SK-N-SH (cell line): ENCODE measurements at regions not wholly inside any gene's neighbourhood (a gene's known extent, or its start where the extent isn't known, plus 50 kb on each side); places are given as distances from the start of the nearest gene placed in this dataset.

ENCODE experiments used
- CTCF ChIA-PET: fragments of 300-600, 350-600 bp; formaldehyde crosslinking; extraction: SDS; loops from one replicate; lab custom pipeline; 2021; lab: Yijun Ruan, JAX
- POLR2A ChIA-PET: fragments of 350-600 bp; sonication (Branson Sonifier 250); formaldehyde crosslinking; extraction: SDS; loops from one replicate; lab custom pipeline; 2020; ENCODE audit warnings: antibody characterized with exemption, inconsistent platforms; lab: Yijun Ruan, JAX
- DNase-seq: peaks from one replicate; pipeline ENCODE4 v3.0.0; 2012
- H2AFZ ChIP-seq: fragments of 200-600 bp; sonication (generic); 2 replicates; pipeline ENCODE4 v1.8.1; 2016; ENCODE audit warnings: antibody characterized with exemption, mild to moderate bottlenecking, low read depth
- H3F3A ChIP-seq: fragments of 200-600 bp; sonication (generic); replicated peaks from 2 replicates; pipeline ENCODE3; 2016; ENCODE audit warnings: antibody characterized with exemption, mild to moderate bottlenecking; ENCODE audit not compliant: insufficient read depth
- H3K27ac ChIP-seq, 2 experiments: fragments of 200-500 bp in 1 of 2; fragments of 200-600 bp in 1 of 2; sonication (Bioruptor generic) in 1 of 2; sonication (generic), shearing (Covaris generic) in 1 of 2; 2 replicates each; pipeline versions ENCODE4 v1.5.1 to v1.6.1; 2014 to 2016; ENCODE audit warnings: low read depth in 2 of 2, inconsistent platforms in 1 of 2, low read length in 1 of 2, mild to moderate bottlenecking in 1 of 2, mixed read lengths in 1 of 2
- H3K27me3 ChIP-seq: fragments of 200-600 bp; sonication (generic), shearing (Covaris generic); 2 replicates; pipeline ENCODE4 v1.6.1; 2016; ENCODE audit warnings: mixed run types; ENCODE audit not compliant: insufficient read depth
- H3K36me3 ChIP-seq, 2 experiments: fragments of 200-500 bp in 1 of 2; fragments of 200-600 bp in 1 of 2; sonication (Bioruptor generic) in 1 of 2; sonication (generic) in 1 of 2; replicated peaks in 1 of 2; 2 replicates each; pipeline versions ENCODE3 to v1.5.1; 2014 to 2016; ENCODE audit warnings: low read length in 1 of 2, mild to moderate bottlenecking in 1 of 2; ENCODE audit not compliant: insufficient read depth in 2 of 2, control insufficient read depth in 1 of 2
- H3K4me1 ChIP-seq, 2 experiments: fragments of 200-500 bp in 1 of 2; fragments of 200-600 bp in 1 of 2; sonication (Bioruptor generic) in 1 of 2; sonication (generic), shearing (Covaris generic) in 1 of 2; 2 replicates each; pipeline versions ENCODE4 v1.5.1 to v1.6.1; 2014 to 2016; ENCODE audit warnings: low read depth in 1 of 2, low read length in 1 of 2, mixed run types in 1 of 2; ENCODE audit not compliant: insufficient read depth in 2 of 2, control insufficient read depth in 1 of 2
- H3K4me2 ChIP-seq: fragments of 200-600 bp; sonication (generic), shearing (Covaris generic); 2 replicates; pipeline ENCODE4 v1.6.1; 2017; ENCODE audit warnings: mixed run types
- H3K4me3 ChIP-seq, 2 experiments: fragments of 200-500 bp in 1 of 2; fragments of 200-600 bp in 1 of 2; sonication (Bioruptor generic) in 1 of 2; sonication (generic), shearing (Covaris generic) in 1 of 2; 2 replicates each; pipeline versions ENCODE4 v1.5.1 to v1.8.1; 2014 to 2016; ENCODE audit warnings: low read depth in 2 of 2, inconsistent platforms in 1 of 2, low read length in 1 of 2, mild to moderate bottlenecking in 1 of 2, mixed read lengths in 1 of 2, moderate library complexity in 1 of 2
- H3K79me2 ChIP-seq: fragments of 200-600 bp; sonication (generic); 2 replicates; pipeline ENCODE4 v1.8.1; 2017; ENCODE audit warnings: mild to moderate bottlenecking; ENCODE audit not compliant: insufficient read depth
- H3K9ac ChIP-seq: fragments of 200-600 bp; sonication (generic); 2 replicates; pipeline ENCODE4 v1.6.1; 2017; ENCODE audit warnings: mixed run types
- H3K9me2 ChIP-seq: fragments of 200-600 bp; sonication (generic); 2 replicates; pipeline ENCODE4 v1.6.1; 2017; ENCODE audit warnings: mixed run types
- H3K9me3 ChIP-seq: fragments of 200-600 bp; sonication (generic); 2 replicates; pipeline ENCODE4 v1.6.1; 2017; ENCODE audit warnings: mixed run types, mild to moderate bottlenecking, moderate library complexity
- H4K20me1 ChIP-seq: fragments of 200-600 bp; sonication (generic); 2 replicates; pipeline ENCODE4 v1.6.1; 2017; ENCODE audit warnings: mild to moderate bottlenecking, mixed run types; ENCODE audit not compliant: insufficient read depth
- CHD2 ChIP-seq: fragments of 150-350 bp; IDR thresholded peaks from 2 replicates; pipeline ENCODE4 v1.6.1; 2018; ENCODE audit warnings: low read length; ENCODE audit not compliant: partially characterized antibody
- EP300 ChIP-seq, 2 experiments: IDR thresholded peaks; 2 replicates each; pipeline versions ENCODE4 v1.4.0 to v1.6.1; 2012; ENCODE audit warnings: borderline replicate concordance in 1 of 2, low read depth in 1 of 2, low read length in 1 of 2
- EZH2phosphoT487 ChIP-seq: fragments of 200-600 bp; sonication (generic); IDR thresholded peaks from 2 replicates; pipeline ENCODE4 v1.6.1; 2017; ENCODE audit warnings: low read depth, mixed run types, mild to moderate bottlenecking, antibody characterized with exemption, moderate library complexity, borderline replicate concordance
- FOSL2 ChIP-seq: IDR thresholded peaks from 2 replicates; pipeline ENCODE4 v1.4.0; 2012; ENCODE audit warnings: low read depth, mild to moderate bottlenecking, moderate library complexity, borderline replicate concordance
- GABPA ChIP-seq: IDR thresholded peaks from 2 replicates; pipeline ENCODE4 v1.4.0; 2012; ENCODE audit warnings: low read depth, mild to moderate bottlenecking
- GATA2 ChIP-seq: sonication (generic); formaldehyde crosslinking; IDR thresholded peaks from 2 replicates; pipeline ENCODE4 v1.5.0; 2020; ENCODE audit warnings: mild to moderate bottlenecking, missing genetic modification reagents
- MEF2A ChIP-seq: IDR thresholded peaks from 2 replicates; pipeline ENCODE4 v1.4.0; 2012; ENCODE audit warnings: low read depth, borderline replicate concordance
- POLR2AphosphoS5 ChIP-seq: IDR thresholded peaks from 2 replicates; pipeline ENCODE4 v1.6.1; 2012; ENCODE audit warnings: low read depth, low read length
- SIN3A ChIP-seq: IDR thresholded peaks from 2 replicates; pipeline ENCODE4 v1.6.1; 2012; ENCODE audit warnings: low read depth, mild to moderate bottlenecking, low read length, moderate library complexity, borderline replicate concordance
- SMC3 ChIP-seq: IDR thresholded peaks from 2 replicates; pipeline ENCODE4 v1.6.1; 2012; ENCODE audit warnings: low read depth, low read length, improper control_type of control experiment
- TAF1 ChIP-seq: IDR thresholded peaks from 2 replicates; pipeline ENCODE4 v1.6.1; 2012; ENCODE audit warnings: low read depth, mild to moderate bottlenecking, low read length, moderate library complexity, borderline replicate concordance
- TCF12 ChIP-seq: IDR thresholded peaks from 2 replicates; pipeline ENCODE4 v1.4.0; 2012
- WGBS: methylation state at CpG from one replicate; pipeline ENCODE4 v1.1.6; 2017; ENCODE audit warnings: low lambda C conversion rate; 5-methylcytosine and 5-hydroxymethylcytosine counted together
- TF ChIP-seq, protein P1 (sequence below): IDR thresholded peaks from 2 replicates; pipeline ENCODE4; 2012
- TF ChIP-seq, protein P2 (sequence below): IDR thresholded peaks from 2 replicates; pipeline ENCODE4 v1.6.1; 2012; ENCODE audit warnings: mild to moderate bottlenecking, low read depth, low read length, moderate library complexity
- TF ChIP-seq, protein P3 (sequence below): IDR thresholded peaks from 2 replicates; pipeline ENCODE4 v1.4.0; 2012; ENCODE audit warnings: low read depth
- TF ChIP-seq, protein P4 (sequence below): fragments of 200-600 bp; sonication (generic); IDR thresholded peaks from 2 replicates; pipeline ENCODE4 v1.6.1; 2017; ENCODE audit warnings: antibody characterized with exemption, mild to moderate bottlenecking, moderate library complexity

DNA sequence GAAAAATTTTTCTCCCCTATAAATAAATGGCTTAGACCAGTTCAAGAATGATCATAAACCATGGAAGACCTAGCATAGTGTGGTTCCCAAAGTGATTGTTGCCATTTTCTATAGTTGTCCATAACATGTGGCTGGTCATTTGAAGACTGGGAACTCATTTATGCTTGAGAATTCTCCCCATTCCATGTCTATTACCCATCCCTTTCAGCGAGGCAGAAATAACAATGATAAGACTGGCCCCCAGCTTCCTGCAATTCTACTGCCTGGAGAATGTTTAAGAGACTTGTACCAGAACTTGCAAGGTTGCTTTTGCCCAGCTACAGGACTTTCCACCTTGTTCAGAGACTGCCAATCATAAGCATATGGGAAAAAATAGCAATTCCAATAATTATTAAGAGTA, 146.5 kb upstream of the CDH11 start:
- POLR2A ChIA-PET: no interaction called here
- Histone ChIP-seq H3K27me3 (no peaks in the 10 kb centered on the region), H3K27ac (no peak overlapping the region), H3K36me3 (no peaks in the 10 kb centered on the region), H3F3A (no peaks in the 10 kb centered on the region), H3K4me2 (no peak overlapping the region), H2AFZ (no peak overlapping the region)
- no peak for DNase-seq
- no peak for TF ChIP-seq POLR2AphosphoS5
- TF ChIP-seq, protein P1, sequence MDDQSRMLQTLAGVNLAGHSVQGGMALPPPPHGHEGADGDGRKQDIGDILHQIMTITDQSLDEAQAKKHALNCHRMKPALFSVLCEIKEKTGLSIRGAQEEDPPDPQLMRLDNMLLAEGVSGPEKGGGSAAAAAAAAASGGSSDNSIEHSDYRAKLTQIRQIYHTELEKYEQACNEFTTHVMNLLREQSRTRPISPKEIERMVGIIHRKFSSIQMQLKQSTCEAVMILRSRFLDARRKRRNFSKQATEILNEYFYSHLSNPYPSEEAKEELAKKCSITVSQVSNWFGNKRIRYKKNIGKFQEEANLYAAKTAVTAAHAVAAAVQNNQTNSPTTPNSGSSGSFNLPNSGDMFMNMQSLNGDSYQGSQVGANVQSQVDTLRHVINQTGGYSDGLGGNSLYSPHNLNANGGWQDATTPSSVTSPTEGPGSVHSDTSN: no peak
- no peak for TF ChIP-seq TCF12
- TF ChIP-seq TAF1: no peak
- TF ChIP-seq MEF2A: no peak
- TF ChIP-seq EP300 (IDR thresholded peaks at IDR 0.05; ENCODE audit: borderline replicate concordance in 1 of 2, low read depth in 1 of 2, low read length in 1 of 2): no peak
- TF ChIP-seq GATA2 (CRISPR knock-in tag): no peak
- no peak for TF ChIP-seq CHD2
- TF ChIP-seq SIN3A: no peak
- no peak for TF ChIP-seq FOSL2
- TF ChIP-seq, protein P2, sequence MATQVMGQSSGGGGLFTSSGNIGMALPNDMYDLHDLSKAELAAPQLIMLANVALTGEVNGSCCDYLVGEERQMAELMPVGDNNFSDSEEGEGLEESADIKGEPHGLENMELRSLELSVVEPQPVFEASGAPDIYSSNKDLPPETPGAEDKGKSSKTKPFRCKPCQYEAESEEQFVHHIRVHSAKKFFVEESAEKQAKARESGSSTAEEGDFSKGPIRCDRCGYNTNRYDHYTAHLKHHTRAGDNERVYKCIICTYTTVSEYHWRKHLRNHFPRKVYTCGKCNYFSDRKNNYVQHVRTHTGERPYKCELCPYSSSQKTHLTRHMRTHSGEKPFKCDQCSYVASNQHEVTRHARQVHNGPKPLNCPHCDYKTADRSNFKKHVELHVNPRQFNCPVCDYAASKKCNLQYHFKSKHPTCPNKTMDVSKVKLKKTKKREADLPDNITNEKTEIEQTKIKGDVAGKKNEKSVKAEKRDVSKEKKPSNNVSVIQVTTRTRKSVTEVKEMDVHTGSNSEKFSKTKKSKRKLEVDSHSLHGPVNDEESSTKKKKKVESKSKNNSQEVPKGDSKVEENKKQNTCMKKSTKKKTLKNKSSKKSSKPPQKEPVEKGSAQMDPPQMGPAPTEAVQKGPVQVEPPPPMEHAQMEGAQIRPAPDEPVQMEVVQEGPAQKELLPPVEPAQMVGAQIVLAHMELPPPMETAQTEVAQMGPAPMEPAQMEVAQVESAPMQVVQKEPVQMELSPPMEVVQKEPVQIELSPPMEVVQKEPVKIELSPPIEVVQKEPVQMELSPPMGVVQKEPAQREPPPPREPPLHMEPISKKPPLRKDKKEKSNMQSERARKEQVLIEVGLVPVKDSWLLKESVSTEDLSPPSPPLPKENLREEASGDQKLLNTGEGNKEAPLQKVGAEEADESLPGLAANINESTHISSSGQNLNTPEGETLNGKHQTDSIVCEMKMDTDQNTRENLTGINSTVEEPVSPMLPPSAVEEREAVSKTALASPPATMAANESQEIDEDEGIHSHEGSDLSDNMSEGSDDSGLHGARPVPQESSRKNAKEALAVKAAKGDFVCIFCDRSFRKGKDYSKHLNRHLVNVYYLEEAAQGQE: no peak
- TF ChIP-seq, protein P3, sequence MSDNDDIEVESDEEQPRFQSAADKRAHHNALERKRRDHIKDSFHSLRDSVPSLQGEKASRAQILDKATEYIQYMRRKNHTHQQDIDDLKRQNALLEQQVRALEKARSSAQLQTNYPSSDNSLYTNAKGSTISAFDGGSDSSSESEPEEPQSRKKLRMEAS: no peak
- TF ChIP-seq, all 33 proteins: peak for 0
- Histone ChIP-seq H3K79me2 (no peaks in the 10 kb centered on the region), H3K9ac (no peak overlapping the region), H3K9me2 (no peaks in the 10 kb centered on the region), H3K9me3 (no peaks in the 10 kb centered on the region), H3K4me3 (no peak overlapping the region), H3K4me1 (peaks cover 0 to 6% of the 10 kb centered on the region in 2 experiments; a peak in 1 of 4 replicates), H4K20me1 (no peaks in the 10 kb centered on the region)
- CTCF ChIA-PET: no interaction called here
- 75% methylated on average over 1 of the region's 1 CpG for WGBS

DNA sequence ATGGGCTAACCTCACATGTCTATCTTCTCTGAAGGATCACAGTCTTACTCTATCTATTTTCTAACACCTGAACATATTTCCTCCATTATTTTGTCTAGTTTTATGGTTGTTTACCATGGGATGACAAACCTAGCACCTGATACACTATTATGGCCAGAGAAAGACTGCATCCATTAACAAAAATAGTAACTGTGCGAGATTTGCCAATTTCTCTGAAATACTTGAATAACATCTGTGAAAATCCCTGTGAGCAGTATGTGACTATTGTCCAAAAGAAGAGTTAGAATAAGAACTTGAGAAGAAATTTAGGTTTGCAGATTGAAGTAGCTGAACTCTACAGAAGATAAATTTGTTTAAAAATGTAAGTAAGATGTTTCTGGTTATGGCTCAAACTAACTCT, 142.0 kb upstream of the CDH11 start:
- Histone ChIP-seq H3K27me3 (no peaks in the 10 kb centered on the region), H2AFZ (no peak overlapping the region), H3K4me1 (no peaks in the 10 kb centered on the region), H3K9me3 (peaks cover 6% of the 10 kb centered on the region; the same call in 1 of the 2 replicates), H3K79me2 (no peaks in the 10 kb centered on the region), H3K4me2 (no peak overlapping the region), H3K9me2 (no peaks in the 10 kb centered on the region), H3F3A (no peaks in the 10 kb centered on the region), H4K20me1 (no peaks in the 10 kb centered on the region), H3K4me3 (no peak overlapping the region), H3K27ac (no peak overlapping the region), H3K36me3 (no peaks in the 10 kb centered on the region), H3K9ac (no peak overlapping the region)
- POLR2A ChIA-PET: no interaction called here
- TF ChIP-seq GABPA (no peak), CHD2 (no peak), SMC3 (no peak), EZH2phosphoT487 (no peak)
- TF ChIP-seq, protein P4, sequence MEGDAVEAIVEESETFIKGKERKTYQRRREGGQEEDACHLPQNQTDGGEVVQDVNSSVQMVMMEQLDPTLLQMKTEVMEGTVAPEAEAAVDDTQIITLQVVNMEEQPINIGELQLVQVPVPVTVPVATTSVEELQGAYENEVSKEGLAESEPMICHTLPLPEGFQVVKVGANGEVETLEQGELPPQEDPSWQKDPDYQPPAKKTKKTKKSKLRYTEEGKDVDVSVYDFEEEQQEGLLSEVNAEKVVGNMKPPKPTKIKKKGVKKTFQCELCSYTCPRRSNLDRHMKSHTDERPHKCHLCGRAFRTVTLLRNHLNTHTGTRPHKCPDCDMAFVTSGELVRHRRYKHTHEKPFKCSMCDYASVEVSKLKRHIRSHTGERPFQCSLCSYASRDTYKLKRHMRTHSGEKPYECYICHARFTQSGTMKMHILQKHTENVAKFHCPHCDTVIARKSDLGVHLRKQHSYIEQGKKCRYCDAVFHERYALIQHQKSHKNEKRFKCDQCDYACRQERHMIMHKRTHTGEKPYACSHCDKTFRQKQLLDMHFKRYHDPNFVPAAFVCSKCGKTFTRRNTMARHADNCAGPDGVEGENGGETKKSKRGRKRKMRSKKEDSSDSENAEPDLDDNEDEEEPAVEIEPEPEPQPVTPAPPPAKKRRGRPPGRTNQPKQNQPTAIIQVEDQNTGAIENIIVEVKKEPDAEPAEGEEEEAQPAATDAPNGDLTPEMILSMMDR: no peak
- CTCF ChIA-PET: interaction anchor here (1.0 kb wide), 1 partner anchor 9 kb away, joined by 3 read pairs; no protein-coding TSS in a partner anchor
- no peak for DNase-seq
- WGBS: 88% methylated on average over 1 of the region's 1 CpG
